Dedifferentiated amniotic fluid mesenchymal stem cell (primary cell): ENCODE measurements at regions not wholly inside any gene's neighbourhood (a gene's known extent, or its start where the extent isn't known, plus 50 kb on each side); places are given as distances from the start of the nearest gene placed in this dataset.
"Not testable (repeated sequence)": the region's sequence is repeated elsewhere in the genome, so short reads cannot be mapped to it uniquely, and the experiment has no call there.

Experiments used
- DNase-seq: peaks from one replicate; pipeline ENCODE4 v3.0.0-alpha.2; 2016; ENCODE audit errors: extremely low spot score

- DNase-seq = no peak
Observed at GRCh38 chr1:187892683-187893039, 1063.9 kb downstream of the PLA2G4A start.

GRCh38 chr1:187893471-187893870, 1064.7 kb downstream of the PLA2G4A start:
- no peak for DNase-seq

- DNase-seq = no peak
Observed at GRCh38 chr1:187894349-187894748, 1065.6 kb downstream of the PLA2G4A start.

GRCh38 chr1:187903223-187903622, 1074.5 kb downstream of the PLA2G4A start:
- no peak for DNase-seq

DNA sequence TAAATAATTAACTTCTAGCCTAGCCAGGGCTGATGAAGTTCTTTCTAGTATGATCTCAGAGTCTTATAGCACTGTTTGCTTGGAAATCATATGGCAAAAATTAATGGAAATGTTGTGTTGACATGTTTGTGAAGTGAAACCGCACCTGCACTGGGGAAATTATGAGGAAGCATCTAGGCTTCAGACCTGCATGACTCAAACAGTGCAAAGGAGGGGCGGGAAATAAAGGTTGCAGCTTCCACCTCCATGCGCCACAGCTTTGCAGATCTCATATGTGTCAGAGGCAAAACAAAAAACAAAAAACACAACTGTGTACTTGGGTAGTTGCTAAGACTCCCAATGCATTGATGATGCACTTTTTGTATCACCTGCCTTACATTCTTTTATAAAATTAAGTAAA, 1080.6 kb downstream of the PLA2G4A start:
- DNase-seq = no peak

DNA sequence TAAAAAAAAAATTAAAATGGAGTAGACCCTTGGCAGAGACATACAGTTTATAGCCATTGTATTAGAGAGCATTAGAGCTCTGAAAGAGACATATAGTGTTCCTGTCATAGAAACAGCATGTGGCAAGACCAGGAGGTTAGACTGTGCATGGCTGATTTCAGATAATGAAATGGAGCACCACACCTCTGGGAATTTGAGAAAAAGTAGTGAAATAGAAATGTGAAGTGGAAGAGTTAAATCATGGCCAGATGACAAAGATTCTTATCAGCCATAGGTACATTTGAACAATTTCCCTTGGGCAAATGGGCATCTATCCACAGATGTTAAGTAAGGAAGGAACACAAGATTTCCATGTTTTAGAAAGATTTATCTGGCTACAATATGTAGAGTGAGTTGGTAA, 1083.1 kb downstream of the PLA2G4A start:
- no peak for DNase-seq

DNA sequence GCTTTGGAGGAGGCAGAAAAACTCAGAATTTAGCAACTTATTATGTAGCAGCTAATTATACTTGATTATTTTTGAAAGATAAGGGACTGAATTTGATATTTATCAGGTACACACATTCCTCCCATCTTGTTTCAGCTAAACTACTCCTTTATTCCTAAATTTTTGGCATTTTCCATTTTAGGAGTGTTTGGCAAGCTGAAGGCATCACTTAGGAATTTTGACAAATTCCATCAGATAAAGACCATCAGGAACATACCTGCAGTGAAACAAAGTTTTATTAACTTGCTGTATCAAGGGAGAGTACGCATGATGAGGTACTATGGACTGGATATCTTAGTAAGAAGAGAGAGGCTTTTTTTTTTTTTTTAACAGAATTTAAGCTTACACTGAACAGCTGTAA, 1092.2 kb downstream of the PLA2G4A start:
- DNase-seq = no peak

DNA sequence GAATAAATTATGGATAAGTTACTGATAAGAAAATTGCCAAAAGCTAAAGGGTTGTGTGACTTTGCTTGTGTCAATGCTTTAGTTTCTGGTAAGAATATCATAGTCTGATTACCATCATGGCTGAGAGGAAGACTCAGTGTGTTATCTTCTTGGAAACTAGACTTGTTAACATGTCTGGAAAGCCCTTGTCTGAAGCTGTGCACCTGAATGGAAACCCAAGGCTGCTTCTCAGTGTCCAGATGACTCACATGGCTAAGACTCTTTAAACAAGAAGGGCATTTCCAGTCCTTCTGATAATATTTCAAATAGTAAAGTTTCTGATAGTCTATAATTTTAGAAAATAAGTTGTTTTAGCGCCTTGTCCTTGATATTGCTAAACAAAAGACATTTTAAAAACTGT, 1092.7 kb downstream of the PLA2G4A start:
- no peak for DNase-seq

GRCh38 chr1:187922255-187922654, 1093.5 kb downstream of the PLA2G4A start:
- DNase-seq = no peak

DNA sequence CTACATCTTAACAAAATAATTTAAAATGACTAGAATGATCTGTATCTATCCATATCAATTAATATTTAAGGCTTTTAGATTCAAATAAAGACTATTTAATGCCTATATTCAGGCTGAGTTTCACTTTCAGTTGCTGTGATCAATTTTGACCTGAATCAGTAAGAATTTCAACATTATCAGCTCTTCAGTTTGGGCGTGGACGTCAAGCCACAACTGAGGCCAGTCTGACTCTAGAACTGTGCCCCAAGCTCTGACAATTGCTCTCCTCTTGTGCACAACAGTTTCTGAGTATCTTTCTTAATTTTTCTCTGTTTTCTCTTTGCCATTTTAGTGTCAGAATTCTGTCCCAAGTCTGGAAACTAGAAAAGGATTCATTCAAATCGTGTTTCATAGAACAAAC, 1095.5 kb downstream of the PLA2G4A start:
- DNase-seq = no peak

- no peak for DNase-seq
Observed at GRCh38 chr1:187928288-187928687, 1099.5 kb downstream of the PLA2G4A start.

- no peak for DNase-seq
Observed at GRCh38 chr1:187928696-187929095, 1099.9 kb downstream of the PLA2G4A start.

DNA sequence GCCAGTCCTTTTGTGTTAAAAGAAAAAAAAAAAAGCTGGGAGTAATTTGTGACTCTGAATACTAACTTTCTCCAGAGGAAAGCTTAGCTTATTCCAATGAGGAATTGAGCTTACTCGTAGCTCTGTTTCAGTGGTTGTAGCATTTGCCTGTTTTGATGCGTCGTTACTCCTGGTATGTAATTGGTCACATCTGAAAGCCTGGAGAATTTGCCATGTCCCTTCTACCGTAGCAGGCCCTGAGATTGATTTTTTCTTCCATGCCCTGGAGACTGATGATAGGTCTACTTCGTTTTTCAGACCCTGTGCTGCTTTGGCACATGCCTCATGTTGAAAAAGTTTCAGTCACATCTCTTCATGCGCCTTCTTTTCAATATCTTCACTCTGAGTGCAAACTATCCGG, 1103.0 kb downstream of the PLA2G4A start:
- DNase-seq = no peak

- DNase-seq = no peak
Observed at GRCh38 chr1:187933562-187934419, 1105.0 kb downstream of the PLA2G4A start.

GRCh38 chr1:187936667-187937066, 1107.9 kb downstream of the PLA2G4A start:
- no peak for DNase-seq

GRCh38 chr1:187938092-187938491, 1109.3 kb downstream of the PLA2G4A start:
- DNase-seq = no peak

GRCh38 chr1:187942986-187943385, 1114.2 kb downstream of the PLA2G4A start:
- no peak for DNase-seq

DNA sequence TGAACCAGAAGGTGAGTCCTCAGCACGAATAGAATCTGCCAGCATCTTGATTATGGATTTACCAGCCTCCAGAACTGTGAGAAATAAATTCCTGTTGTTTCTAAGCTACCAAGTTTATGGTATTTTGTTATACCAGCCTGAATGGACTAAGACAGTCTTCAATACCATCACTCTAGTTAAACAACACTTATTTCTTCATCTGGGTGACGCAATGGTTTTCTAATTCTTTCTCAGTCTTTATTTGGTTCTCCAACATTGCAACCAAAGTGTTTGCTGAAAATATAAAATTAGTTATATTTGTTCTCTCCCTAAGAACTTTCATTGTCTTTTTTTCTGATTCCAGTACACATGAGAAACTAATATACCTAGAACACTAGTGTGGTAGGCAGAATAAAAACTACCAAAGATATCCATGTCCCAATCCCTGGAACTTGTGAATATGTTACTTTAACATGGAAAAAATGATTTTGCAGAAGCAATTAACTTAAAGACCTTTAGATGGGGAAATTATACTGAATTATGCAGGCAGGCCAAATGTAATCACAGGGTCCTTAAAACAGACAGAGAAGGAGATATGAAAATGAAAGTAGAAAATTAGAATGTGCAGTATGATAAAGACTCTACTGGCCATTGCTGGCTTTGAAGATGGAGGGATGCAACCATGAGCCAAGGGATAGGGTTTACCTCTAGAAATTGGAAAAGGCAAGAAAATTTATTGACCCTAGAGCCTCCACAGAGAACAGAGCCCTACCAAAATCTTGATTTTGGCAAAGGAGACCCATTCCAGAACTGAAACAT, 1115.1 kb downstream of the PLA2G4A start:
- DNase-seq = no peak

DNA sequence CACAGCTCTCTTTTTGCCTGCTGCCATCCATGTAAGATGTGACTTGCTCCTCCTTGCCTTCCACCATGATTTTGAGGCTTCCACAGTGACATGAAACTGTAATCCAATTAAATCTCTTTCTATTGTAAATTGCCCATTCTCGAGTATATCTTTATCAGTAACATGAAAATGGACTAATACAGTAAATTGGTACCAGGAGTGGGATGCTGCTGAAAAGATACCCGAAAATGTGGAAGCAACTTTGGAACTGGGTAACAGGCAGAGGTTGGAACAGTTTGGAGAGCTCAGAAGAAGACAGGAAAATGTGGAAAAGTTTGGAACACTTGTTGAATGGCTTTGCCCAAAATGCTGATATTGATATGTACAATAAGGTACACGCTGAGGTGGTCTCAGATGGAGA, 1117.9 kb downstream of the PLA2G4A start:
- DNase-seq = not testable (repeated sequence)

DNA sequence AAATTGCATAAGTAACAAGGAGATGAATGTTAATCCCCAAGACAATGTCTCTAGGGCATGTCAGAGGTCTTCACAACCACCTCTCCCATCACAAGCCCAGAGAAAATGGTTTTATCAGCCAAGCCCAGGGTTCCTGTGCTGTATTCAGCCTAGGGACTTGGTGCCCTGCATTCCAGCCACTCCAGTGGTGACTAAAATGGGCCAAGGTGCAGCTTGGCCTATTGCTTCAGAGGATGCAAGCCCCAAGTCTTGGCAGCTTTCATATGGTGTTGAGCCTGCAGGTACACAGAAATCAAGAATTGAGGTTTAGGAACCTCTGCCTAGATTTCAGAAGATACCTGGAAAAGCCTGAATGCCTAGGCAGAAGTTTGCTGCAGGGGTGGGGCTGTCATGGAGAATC, 1118.6 kb downstream of the PLA2G4A start:
- DNase-seq = no peak

- no peak for DNase-seq
Observed at GRCh38 chr1:187948170-187948794, 1119.5 kb downstream of the PLA2G4A start.

DNA sequence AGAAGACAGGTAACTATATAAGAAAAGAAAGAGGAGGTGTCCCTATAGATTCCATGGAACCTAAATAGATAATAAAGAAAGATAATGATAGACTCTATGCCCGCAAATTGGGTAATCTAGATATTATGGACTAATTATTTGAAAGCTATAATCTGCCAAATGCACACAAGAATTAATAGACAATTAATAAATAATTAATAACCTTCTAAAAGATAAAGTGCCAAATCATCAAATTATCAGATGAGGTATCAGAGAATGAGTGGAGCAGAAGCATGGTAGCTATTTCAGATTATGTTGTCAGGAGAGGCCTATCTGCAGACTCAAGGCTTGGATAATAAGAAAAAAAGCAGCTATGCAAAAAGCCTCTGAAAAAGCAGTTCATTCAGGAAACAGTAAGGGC, 1120.8 kb downstream of the PLA2G4A start:
- no peak for DNase-seq

DNA sequence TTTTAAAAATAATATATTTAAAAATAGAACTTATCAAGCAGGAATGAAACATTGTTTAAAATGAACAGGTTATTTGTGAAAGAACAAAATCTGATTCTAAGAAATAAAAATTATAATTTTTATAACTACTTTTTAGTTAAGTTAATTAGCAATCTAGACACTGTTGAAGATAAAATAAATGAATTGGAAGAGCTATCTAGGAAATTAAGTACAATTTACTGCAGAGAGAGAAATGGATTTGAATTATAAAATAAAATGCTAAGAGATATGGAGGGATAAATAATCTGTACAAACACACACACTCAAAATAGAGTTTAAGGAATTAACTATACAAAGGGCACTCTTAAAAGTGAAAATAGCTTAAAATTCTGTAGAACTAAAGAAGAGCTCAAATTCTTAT, 1123.1 kb downstream of the PLA2G4A start:
- DNase-seq = no peak
